ENCODE measurements at regions not wholly inside any gene's neighbourhood (a gene's known extent, or its start where the extent isn't known, plus 50 kb on each side); places are given as distances from the start of the nearest gene placed in this dataset.

GRCh38 chr22:49281467-49282340, 546.0 kb downstream of the BRD1 start:
- Histone ChIP-seq H3K4me3 (ENCODE audit: insufficient read depth, low read depth, low read length) (no peak overlapping the region), H3K36me3 (replicated peaks; ENCODE audit: control insufficient read depth, insufficient read depth, low read length) (no peaks in the 10 kb centered on the region), H3K27me3 (ENCODE audit: control insufficient read depth, insufficient read depth, low read length) (no peaks in the 10 kb centered on the region)
- DNase-seq = no peak

DNA sequence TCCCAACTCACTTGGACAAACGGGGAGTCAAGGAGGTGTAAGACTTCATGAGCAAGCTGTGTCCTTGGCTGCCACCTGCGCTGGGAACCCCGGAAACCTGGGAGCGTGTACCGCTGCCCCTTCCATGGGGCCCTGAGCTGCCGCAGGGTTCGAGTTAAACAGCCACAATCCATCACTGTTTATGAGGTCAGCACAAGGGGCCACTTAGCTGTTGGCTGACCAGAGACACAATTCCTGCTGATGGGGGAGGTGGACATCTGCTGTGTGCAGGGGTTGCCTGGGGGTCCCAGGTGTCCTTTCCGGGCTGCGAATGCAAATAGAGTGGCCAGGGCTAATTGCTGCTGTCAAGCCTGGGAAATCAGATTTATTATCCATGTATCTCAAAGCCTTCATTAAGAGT, 549.3 kb downstream of the BRD1 start:
- no peak for DNase-seq
- Histone ChIP-seq H3K36me3 (replicated peaks; ENCODE audit: control insufficient read depth, insufficient read depth, low read length) (no peaks in the 10 kb centered on the region), H3K27me3 (ENCODE audit: control insufficient read depth, insufficient read depth, low read length) (no peaks in the 10 kb centered on the region), H3K4me3 (ENCODE audit: insufficient read depth, low read depth, low read length) (no peak overlapping the region)

- Histone ChIP-seq H3K4me3 (ENCODE audit: insufficient read depth, low read depth, low read length) (no peak overlapping the region), H3K36me3 (replicated peaks; ENCODE audit: control insufficient read depth, insufficient read depth, low read length) (no peaks in the 10 kb centered on the region), H3K27me3 (ENCODE audit: control insufficient read depth, insufficient read depth, low read length) (no peaks in the 10 kb centered on the region; the same call in 1 of the 2 replicates)
- no peak for DNase-seq
These were observed 551.1 kb downstream of the BRD1 start for GRCh38 chr22:49276567-49276966.

DNA sequence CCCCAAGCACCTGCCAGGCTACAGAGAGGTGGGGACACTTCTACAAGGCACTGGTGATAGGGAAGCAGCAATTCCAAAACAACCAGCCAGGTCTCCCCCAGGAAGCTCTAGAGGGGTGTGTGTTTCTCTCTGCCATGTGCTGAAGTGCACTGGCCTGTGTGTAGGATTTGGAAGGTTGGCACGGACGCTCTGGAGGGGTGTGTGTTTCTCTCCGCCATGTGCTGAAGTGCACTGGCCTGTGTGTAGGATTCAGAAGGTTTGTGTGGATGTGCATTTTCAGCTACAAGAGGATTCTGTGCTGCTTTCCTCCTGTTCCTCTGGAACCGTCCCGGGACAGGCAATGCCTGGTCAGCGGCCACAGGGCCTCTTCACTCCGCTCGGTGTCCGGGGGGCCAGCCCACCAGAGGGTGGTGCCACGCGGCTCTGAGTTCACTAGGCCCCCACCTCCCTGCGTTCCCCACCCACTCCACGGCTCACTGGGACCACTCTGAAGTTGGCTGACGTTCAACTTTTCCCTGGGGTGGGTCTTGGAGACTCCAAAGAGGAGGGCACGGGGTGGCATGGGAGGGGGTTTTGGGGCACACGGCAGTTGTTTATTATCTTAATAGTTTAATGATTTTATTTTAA, 552.8 kb downstream of the BRD1 start:
- no peaks in the 10 kb centered on the region for H3K36me3 ChIP-seq (replicated peaks; ENCODE audit: control insufficient read depth, insufficient read depth, low read length)
- DNase-seq = no peak
- no peak overlapping the region for H3K4me3 ChIP-seq (ENCODE audit: insufficient read depth, low read depth, low read length)
- H3K27me3 ChIP-seq (ENCODE audit: control insufficient read depth, insufficient read depth, low read length) = peaks cover 9% of the 10 kb centered on the region

- no peak for DNase-seq
- no peaks in the 10 kb centered on the region for H3K36me3 ChIP-seq (replicated peaks; ENCODE audit: control insufficient read depth, insufficient read depth, low read length)
- H3K27me3 ChIP-seq (ENCODE audit: control insufficient read depth, insufficient read depth, low read length) = peaks cover 9% of the 10 kb centered on the region
- H3K4me3 ChIP-seq (ENCODE audit: insufficient read depth, low read depth, low read length) = no peak overlapping the region
These were observed 555.0 kb downstream of the BRD1 start for GRCh38 chr22:49272546-49273125.

- Histone ChIP-seq H3K27me3 (ENCODE audit: control insufficient read depth, insufficient read depth, low read length) (peaks cover 9% of the 10 kb centered on the region), H3K4me3 (ENCODE audit: insufficient read depth, low read depth, low read length) (no peak overlapping the region), H3K36me3 (replicated peaks; ENCODE audit: control insufficient read depth, insufficient read depth, low read length) (no peaks in the 10 kb centered on the region)
- no peak for DNase-seq
These were observed 555.8 kb downstream of the BRD1 start for GRCh38 chr22:49271831-49272230.

GRCh38 chr22:49271369-49271727, 556.3 kb downstream of the BRD1 start:
- DNase-seq = no peak
- Histone ChIP-seq H3K4me3 (ENCODE audit: insufficient read depth, low read depth, low read length) (no peak overlapping the region), H3K36me3 (replicated peaks; ENCODE audit: control insufficient read depth, insufficient read depth, low read length) (no peaks in the 10 kb centered on the region), H3K27me3 (ENCODE audit: control insufficient read depth, insufficient read depth, low read length) (peaks cover 9% of the 10 kb centered on the region)

- H3K27me3 ChIP-seq (ENCODE audit: control insufficient read depth, insufficient read depth, low read length) = peaks cover 9% of the 10 kb centered on the region
- no peak for DNase-seq
- no peak overlapping the region for H3K4me3 ChIP-seq (ENCODE audit: insufficient read depth, low read depth, low read length)
These were observed 556.9 kb downstream of the BRD1 start for GRCh38 chr22:49270595-49271368.

GRCh38 chr22:49269928-49270327, 557.7 kb downstream of the BRD1 start:
- Histone ChIP-seq H3K27me3 (ENCODE audit: control insufficient read depth, insufficient read depth, low read length) (peaks cover 9% of the 10 kb centered on the region), H3K36me3 (replicated peaks; ENCODE audit: control insufficient read depth, insufficient read depth, low read length) (no peaks in the 10 kb centered on the region), H3K4me3 (ENCODE audit: insufficient read depth, low read depth, low read length) (peak overlapping the region; percentile 22)
- DNase-seq = peak; percentile 74

More at GRCh38 chr22:49270595-49271368, 556.9 kb downstream of the BRD1 start:
- H3K36me3 ChIP-seq (replicated peaks; ENCODE audit: control insufficient read depth, insufficient read depth, low read length) = no peaks in the 10 kb centered on the region

- Histone ChIP-seq H3K4me3 (ENCODE audit: insufficient read depth, low read depth, low read length) (peak overlapping the region; percentile 22; the same call in 1 of the 2 replicates), H3K36me3 (replicated peaks; ENCODE audit: control insufficient read depth, insufficient read depth, low read length) (no peaks in the 10 kb centered on the region), H3K27me3 (ENCODE audit: control insufficient read depth, insufficient read depth, low read length) (peaks cover 9% of the 10 kb centered on the region)
- DNase-seq = peak; percentile 84
These were observed 558.3 kb downstream of the BRD1 start for GRCh38 chr22:49269371-49269770.

DNA sequence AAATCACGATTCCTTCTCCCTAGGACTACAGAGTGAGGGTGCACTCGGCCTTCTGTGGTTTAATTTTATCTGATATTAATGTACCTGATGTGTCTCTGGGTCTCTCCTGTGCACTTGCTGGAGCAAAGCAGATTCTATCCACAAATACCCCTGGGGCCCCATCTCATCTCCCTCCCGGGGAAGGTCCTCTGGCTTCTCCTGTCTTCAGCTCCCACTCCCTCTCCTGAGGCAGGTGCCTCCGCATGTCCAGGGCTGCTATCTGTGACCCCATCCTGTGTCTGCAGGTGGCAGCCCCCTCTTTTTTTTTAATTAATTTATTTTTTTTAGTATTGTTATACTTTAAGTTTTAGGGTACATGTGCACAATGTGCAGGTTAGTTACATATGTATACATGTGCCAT, 558.7 kb downstream of the BRD1 start:
- DNase-seq = peak; percentile 62
- Histone ChIP-seq H3K36me3 (replicated peaks; ENCODE audit: control insufficient read depth, insufficient read depth, low read length) (no peaks in the 10 kb centered on the region), H3K4me3 (ENCODE audit: insufficient read depth, low read depth, low read length) (no peak overlapping the region), H3K27me3 (ENCODE audit: control insufficient read depth, insufficient read depth, low read length) (peaks cover 9% of the 10 kb centered on the region)

DNA sequence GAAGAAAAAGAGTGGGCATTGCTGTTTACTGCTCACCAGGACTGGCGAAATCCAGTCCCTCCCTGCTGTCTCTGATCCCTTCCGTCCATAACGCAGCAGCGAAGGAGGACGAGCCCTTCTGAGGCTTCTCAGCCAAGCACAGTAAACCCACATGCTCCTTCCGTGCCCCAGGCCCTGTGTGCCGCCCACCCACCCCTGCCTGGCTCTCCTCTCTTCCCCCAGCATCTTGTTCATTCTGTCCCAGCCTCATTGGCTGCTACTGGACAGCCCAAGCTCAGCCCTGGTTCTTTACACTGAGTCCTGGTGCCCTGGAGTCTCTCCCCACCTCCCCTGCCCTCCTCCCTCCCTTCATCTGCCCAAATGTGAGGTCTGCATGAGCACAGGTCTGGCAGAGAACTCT, 559.7 kb downstream of the BRD1 start:
- DNase-seq = no peak
- Histone ChIP-seq H3K27me3 (ENCODE audit: control insufficient read depth, insufficient read depth, low read length) (peaks cover 9% of the 10 kb centered on the region), H3K36me3 (replicated peaks; ENCODE audit: control insufficient read depth, insufficient read depth, low read length) (no peaks in the 10 kb centered on the region)

GRCh38 chr22:49266561-49267519, 560.8 kb downstream of the BRD1 start:
- Histone ChIP-seq H3K4me3 (ENCODE audit: insufficient read depth, low read depth, low read length) (no peak overlapping the region), H3K27me3 (ENCODE audit: control insufficient read depth, insufficient read depth, low read length) (peaks cover 9% of the 10 kb centered on the region), H3K36me3 (replicated peaks; ENCODE audit: control insufficient read depth, insufficient read depth, low read length) (no peaks in the 10 kb centered on the region)
- DNase-seq = peak; percentile 58

More for the DNA sequence above, 559.7 kb downstream of the BRD1 start:
- no peak overlapping the region for H3K4me3 ChIP-seq (ENCODE audit: insufficient read depth, low read depth, low read length)

Measured in H7 (cell line).